HepG2 (cell line): ENCODE measurements at regions not wholly inside any gene's neighbourhood (a gene's known extent, or its start where the extent isn't known, plus 50 kb on each side); places are given as distances from the start of the nearest gene placed in this dataset.

Experiments used
- ATAC-seq: fragments of 200-7000 bp; cut with Tn5 transposase; 3 replicates; pipeline ENCODE4 v1.9.1; 2020; ENCODE audit warnings: mild to moderate bottlenecking, moderate library complexity
- BruUV-seq: library from RNA; stranded (reverse); fragments of 400-500 nt; replicated peaks from 2 replicates; lab custom pipeline; 2021; lab: Mats Ljungman, UMichigan
- CTCF ChIA-PET: fragments of 300-600 bp; formaldehyde crosslinking; extraction: SDS; loops from one replicate; lab custom pipeline; 2021; ENCODE audit warnings: low total read pairs, inconsistent platforms, low intra/inter-chr PET ratio; lab: Yijun Ruan, JAX
- POLR2A ChIA-PET: fragments of 350-600 bp; sonication (Branson Sonifier 250); formaldehyde crosslinking; loops from one replicate; lab custom pipeline; 2020; ENCODE audit warnings: antibody characterized with exemption, inconsistent platforms; lab: Yijun Ruan, JAX
- DNase-seq: peaks from one replicate; pipeline ENCODE4 v3.0.0-alpha.2; 2015; ENCODE audit warnings: low spot score
- FAIRE-seq: peaks from 3 replicates; lab custom pipeline; 2011; peaks lifted over from hg19 to GRCh38; lab: Jason Lieb, UNC
- H2AFZ ChIP-seq: one replicate; pipeline ENCODE4 v1.6.1; 2011; ENCODE audit warnings: low read length, inconsistent platforms
- H3K27ac ChIP-seq: fragments of 300-600 bp; 3 replicates; pipeline ENCODE4 v1.8.0; 2011; ENCODE audit warnings: mixed run types, mild to moderate bottlenecking, mixed read lengths, low read length, inconsistent platforms; ENCODE audit not compliant: insufficient read depth; ENCODE audit errors: extremely low read length
- H3K27me3 ChIP-seq, 2 experiments: fragments of 200-600 bp in 1 of 2; 2 replicates in 1 of 2; 3 replicates in 1 of 2; pipeline versions ENCODE4 v1.6.0 to v1.8.0; 2011; ENCODE audit warnings: low read length in 2 of 2, mild to moderate bottlenecking in 2 of 2, moderate library complexity in 2 of 2, inconsistent platforms in 1 of 2; ENCODE audit not compliant: insufficient read depth in 2 of 2, control insufficient read depth in 1 of 2
- H3K36me3 ChIP-seq, 2 experiments: fragments of 200-600 bp in 1 of 2; replicated peaks in 1 of 2; 2 replicates in 1 of 2; 3 replicates in 1 of 2; pipeline versions ENCODE4 v1.5.1 to v1.8.0; 2011; ENCODE audit warnings: low read length in 2 of 2, inconsistent platforms in 1 of 2; ENCODE audit not compliant: insufficient read depth in 2 of 2, control insufficient read depth in 1 of 2
- H3K4me1 ChIP-seq: 2 replicates; pipeline ENCODE4 v1.5.1; 2012; ENCODE audit warnings: low read length, inconsistent platforms; ENCODE audit not compliant: insufficient read depth
- H3K4me2 ChIP-seq: 2 replicates; pipeline ENCODE4 v1.6.0; 2011; ENCODE audit warnings: low read depth, low read length, inconsistent platforms
- H3K4me3 ChIP-seq, 3 experiments: fragments of 200-600 bp in 1 of 3; sonication (generic), shearing (Covaris generic) in 1 of 3; replicated peaks in 1 of 3; 2 replicates each; pipeline ENCODE4 v1.5.1; 2011 to 2016; ENCODE audit warnings: low read length in 3 of 3, inconsistent platforms in 2 of 3, low read depth in 2 of 3, mild to moderate bottlenecking in 2 of 3, control low read depth in 1 of 3, mixed read lengths in 1 of 3; ENCODE audit not compliant: insufficient read depth in 1 of 3
- H3K79me2 ChIP-seq: one replicate; pipeline ENCODE4 v1.6.1; 2011; ENCODE audit warnings: low read length, inconsistent platforms; ENCODE audit not compliant: insufficient read depth
- H3K9ac ChIP-seq: 2 replicates; pipeline ENCODE4 v1.6.0; 2011; ENCODE audit warnings: mild to moderate bottlenecking, low read depth, low read length, inconsistent platforms; ENCODE audit not compliant: insufficient read depth
- H3K9me3 ChIP-seq: 2 replicates; pipeline ENCODE4 v1.5.1; 2012; ENCODE audit warnings: mild to moderate bottlenecking, low read length
- H4K20me1 ChIP-seq: 2 replicates; pipeline ENCODE4 v1.6.0; 2011; ENCODE audit warnings: inconsistent platforms, mild to moderate bottlenecking, low read length, moderate library complexity; ENCODE audit not compliant: insufficient read depth
- DDIT3 ChIP-seq: sonication (generic); formaldehyde crosslinking; IDR thresholded peaks from 2 replicates; pipeline ENCODE4 v1.4.0; 2020; ENCODE audit warnings: mild to moderate bottlenecking, missing genetic modification reagents
- GABPB1 ChIP-seq: IDR thresholded peaks from 2 replicates; pipeline ENCODE4 v1.6.1; 2016; ENCODE audit warnings: mild to moderate bottlenecking, missing genetic modification reagents, moderate library complexity, missing compliant biosample characterization
- HNF4A ChIP-seq: sonication (generic); formaldehyde crosslinking; IDR thresholded peaks from 2 replicates; pipeline ENCODE4 v1.4.0; 2020; ENCODE audit warnings: missing genetic modification reagents
- POLR2AphosphoS2 ChIP-seq: IDR thresholded peaks from 2 replicates; pipeline ENCODE4 v1.6.1; 2011; ENCODE audit warnings: low read depth, low read length, improper control_type of control experiment
- SMAD1 ChIP-seq: sonication (generic); formaldehyde crosslinking; IDR thresholded peaks from 2 replicates; pipeline ENCODE4 v1.4.0; 2020; ENCODE audit warnings: missing genetic modification reagents, low read depth, mild to moderate bottlenecking, borderline replicate concordance
- SRSF9 ChIP-seq: fragments of 200-400 bp; formaldehyde crosslinking; IDR thresholded peaks from 2 replicates; pipeline ENCODE4 v1.6.1; 2018; ENCODE audit warnings: borderline replicate concordance, mild to moderate bottlenecking, low read depth, low read length; ENCODE audit not compliant: insufficient read depth, poor library complexity, severe bottlenecking
- ZHX1 ChIP-seq: sonication (generic); formaldehyde crosslinking; IDR thresholded peaks from 2 replicates; pipeline ENCODE4 v1.8.1; 2022; ENCODE audit warnings: low read depth, mild to moderate bottlenecking, missing genetic modification reagents
- ZMAT3 ChIP-seq: sonication (generic); formaldehyde crosslinking; conservative IDR thresholded peaks from 2 replicates; pipeline ENCODE4 v1.7.0; 2021; ENCODE audit warnings: missing genetic modification reagents
- ZNF318 ChIP-seq: sonication (generic); formaldehyde crosslinking; IDR thresholded peaks from 2 replicates; pipeline ENCODE4 v1.4.0; 2020; ENCODE audit warnings: mild to moderate bottlenecking, missing genetic modification reagents
- ZNF557 ChIP-seq: sonication (generic); formaldehyde crosslinking; IDR thresholded peaks from 2 replicates; pipeline ENCODE4 v1.4.0; 2020; ENCODE audit warnings: missing genetic modification reagents
- ZNF607 ChIP-seq: sonication (generic); formaldehyde crosslinking; IDR thresholded peaks from 2 replicates; pipeline ENCODE4 v1.5.1; 2020; ENCODE audit warnings: missing genetic modification reagents, mild to moderate bottlenecking, borderline replicate concordance
- WGBS: methylation state at CpG from one replicate; pipeline ENCODE4 v1.1.6; 2017; ENCODE audit warnings: low lambda C conversion rate; 5-methylcytosine and 5-hydroxymethylcytosine counted together
- in situ Hi-C: cut with HindIII; loops from 2 replicates; pipeline ENCODE4 v1.10.0; 2017; ENCODE audit warnings: low pct_unique_long_range_greater_than_20kb; ENCODE audit not compliant: extremely low pct_ligation_motif_present
- intact Hi-C: fragments of 100-400 bp; cut with micrococcal nuclease; formaldehyde crosslinking; loops from one replicate; pipeline ENCODE4 v1.10.0; 2022; ENCODE audit not compliant: unreplicated experiment

- no peaks in the 10 kb centered on the region for H3K36me3 ChIP-seq
- DNase-seq (no peak), FAIRE-seq (no peak), ATAC-seq (no peak)
- WGBS: 25% methylated on average over 5 of the region's 5 CpGs
- H3K4me1 ChIP-seq: no peaks in the 10 kb centered on the region
- H3K27ac ChIP-seq: no peak overlapping the region
- in situ Hi-C loops: no loop called here
- ChIA-PET CTCF (no interaction called here), POLR2A (no interaction called here)
- no peak overlapping the region for H2AFZ ChIP-seq
- no TSS peak for BruUV-seq
- H3K9ac ChIP-seq: no peak overlapping the region
- peaks cover 90% of the 10 kb centered on the region for H3K9me3 ChIP-seq
- H3K4me3 ChIP-seq: no peak overlapping the region
- intact Hi-C loops: no loop called here
- H3K79me2 ChIP-seq: no peaks in the 10 kb centered on the region
- H3K27me3 ChIP-seq: no peaks in the 10 kb centered on the region
- H3K4me2 ChIP-seq: no peak overlapping the region
- no peaks in the 10 kb centered on the region for H4K20me1 ChIP-seq
- no peak for TF ChIP-seq DDIT3
- TF ChIP-seq ZHX1 (CRISPR knock-in tag): no peak
- TF ChIP-seq ZNF318 (CRISPR knock-in tag): no peak
- no peak for TF ChIP-seq ZNF607 (CRISPR knock-in tag)
- no peak for TF ChIP-seq GABPB1 (CRISPR knock-in tag)
- TF ChIP-seq SRSF9: no peak
- TF ChIP-seq HNF4A (CRISPR knock-in tag): no peak
- TF ChIP-seq SMAD1 (CRISPR knock-in tag): no peak
- TF ChIP-seq ZNF557 (CRISPR knock-in tag): no peak
- TF ChIP-seq POLR2AphosphoS2: no peak
- no peak for TF ChIP-seq ZMAT3
Measured at GRCh38 chr12:126651133-126651532, 1585.9 kb downstream of the AACS start.
